Spleen (tissue), 11 donors: ENCODE measurements at regions not wholly inside any gene's neighbourhood (a gene's known extent, or its start where the extent isn't known, plus 50 kb on each side); places are given as distances from the start of the nearest gene placed in this dataset.

ENCODE experiments used
- DNase-seq: peaks from one replicate; pipeline ENCODE4 v3.0.0-alpha.2; 2020
- H3K27ac ChIP-seq, 8 donors: fragments of 200-600 bp; sonication (generic) in 7 of 8; 1 replicate in 4 of 8; 2 replicates in 4 of 8; pipeline versions ENCODE4 v1.5.0 to v1.8.0; 2016 to 2021; ENCODE audit warnings: inconsistent platforms in 4 of 8, mild to moderate bottlenecking in 4 of 8, moderate library complexity in 1 of 8
- H3K27me3 ChIP-seq, 7 donors: fragments of 200-600 bp; sonication (generic) in 6 of 7; replicated peaks in 1 of 7; 1 replicate in 4 of 7; 2 replicates in 3 of 7; pipeline versions ENCODE4 v1.5.0 to v1.8.0; 2016 to 2021; ENCODE audit warnings: inconsistent platforms in 3 of 7, mild to moderate bottlenecking in 1 of 7
- H3K36me3 ChIP-seq, 6 donors: fragments of 200-600 bp; sonication (generic) in 5 of 6; 1 replicate in 4 of 6; 2 replicates in 2 of 6; pipeline versions ENCODE4 v1.5.0 to v1.8.0; 2016 to 2021; ENCODE audit warnings: inconsistent platforms in 2 of 6
- H3K4me1 ChIP-seq, 6 donors: fragments of 200-600 bp; sonication (generic) in 5 of 6; 1 replicate in 3 of 6; 2 replicates in 3 of 6; pipeline versions ENCODE4 v1.5.0 to v1.8.0; 2016 to 2021; ENCODE audit warnings: inconsistent platforms in 3 of 6
- H3K4me3 ChIP-seq, 8 donors: fragments of 200-600 bp; sonication (generic) in 7 of 8; 1 replicate in 4 of 8; 2 replicates in 4 of 8; pipeline versions ENCODE4 v1.5.0 to v1.8.0; 2016 to 2021; ENCODE audit warnings: inconsistent platforms in 4 of 8, mild to moderate bottlenecking in 4 of 8, moderate library complexity in 2 of 8
- H3K9me3 ChIP-seq, 8 donors: fragments of 200-600 bp; sonication (generic) in 7 of 8; 1 replicate in 4 of 8; 2 replicates in 4 of 8; pipeline versions ENCODE4 v1.5.0 to v1.8.0; 2016 to 2021; ENCODE audit warnings: inconsistent platforms in 4 of 8
- POLR2A ChIP-seq, 3 donors: fragments of 450-650 bp; IDR thresholded peaks; one replicate each; pipeline ENCODE4 v1.5.1; 2017; ENCODE audit warnings: antibody characterized with exemption in 3 of 3, mild to moderate bottlenecking in 1 of 3
- POLR2AphosphoS5 ChIP-seq, 3 donors: sonication (generic); formaldehyde crosslinking; IDR thresholded peaks; one replicate each; pipeline ENCODE4 v1.5.1; 2017; ENCODE audit warnings: antibody characterized with exemption in 3 of 3
- WGBS, 5 donors: extraction: QIAGEN DNeasy Blood & Tissue Kit in 3 of 5; methylation state at CpG; one replicate each; pipeline versions ENCODE4 v1.1.5 to v1.1.7; 2013 to 2018; 5-methylcytosine and 5-hydroxymethylcytosine counted together
- intact Hi-C: fragments of 100-400 bp; cut with DNase I; formaldehyde crosslinking; loops from one replicate; pipeline ENCODE4 v1.15.0; 2023; ENCODE audit warnings: low total_unique reads
- TF ChIP-seq, protein P1 (sequence below), 11 experiments: fragments of 200-600 bp in 7 of 11; fragments of 450-650 bp in 4 of 11; sonication (generic) in 4 of 11; IDR thresholded peaks in 8 of 11; conservative IDR thresholded peaks in 3 of 11; 1 replicate in 7 of 11; 2 replicates in 4 of 11; pipeline versions ENCODE4 v1.4.0 to v1.8.0; 2016 to 2021; ENCODE audit warnings: antibody characterized with exemption in 11 of 11, inconsistent platforms in 4 of 11, mild to moderate bottlenecking in 1 of 11
- donor health status: healthy with polysubstance abuse.
- donor health status: DM: no; HTN: no; CAD: no; lungs with moderate emphysema.
- donor health status: DM: no; HTN: no; CAD: no.
- donor health status: Bipolar disorder and iron deficiency.
- donor health status: healthy.
- donor health status: DM: no; HTN: no; CAD: no.
- donor health status: DM: yes; HTN: yes; CAD: no.

DNA sequence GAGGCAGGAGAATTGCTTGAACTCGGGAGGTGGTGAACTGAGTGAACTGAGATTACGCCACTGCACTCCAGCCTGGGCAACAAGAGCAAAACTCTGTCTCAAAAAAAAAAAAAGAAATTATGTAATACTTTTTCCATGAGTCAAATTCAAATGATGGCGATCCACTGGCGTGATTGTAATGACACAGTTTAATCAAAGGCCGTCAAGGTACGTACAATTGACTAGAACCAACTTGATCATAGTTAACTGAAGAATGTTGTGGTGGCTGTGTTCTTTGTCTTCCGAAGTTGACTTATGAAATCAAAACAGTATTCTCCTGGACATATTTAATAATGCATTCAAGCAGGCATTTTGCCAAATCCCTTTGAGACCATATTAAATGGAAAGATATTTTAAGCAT is 318.6 kb upstream of the FAT1 start:
- no peak for TF ChIP-seq POLR2AphosphoS5 (IDR thresholded peaks at IDR 0.05)
- TF ChIP-seq, protein P1, sequence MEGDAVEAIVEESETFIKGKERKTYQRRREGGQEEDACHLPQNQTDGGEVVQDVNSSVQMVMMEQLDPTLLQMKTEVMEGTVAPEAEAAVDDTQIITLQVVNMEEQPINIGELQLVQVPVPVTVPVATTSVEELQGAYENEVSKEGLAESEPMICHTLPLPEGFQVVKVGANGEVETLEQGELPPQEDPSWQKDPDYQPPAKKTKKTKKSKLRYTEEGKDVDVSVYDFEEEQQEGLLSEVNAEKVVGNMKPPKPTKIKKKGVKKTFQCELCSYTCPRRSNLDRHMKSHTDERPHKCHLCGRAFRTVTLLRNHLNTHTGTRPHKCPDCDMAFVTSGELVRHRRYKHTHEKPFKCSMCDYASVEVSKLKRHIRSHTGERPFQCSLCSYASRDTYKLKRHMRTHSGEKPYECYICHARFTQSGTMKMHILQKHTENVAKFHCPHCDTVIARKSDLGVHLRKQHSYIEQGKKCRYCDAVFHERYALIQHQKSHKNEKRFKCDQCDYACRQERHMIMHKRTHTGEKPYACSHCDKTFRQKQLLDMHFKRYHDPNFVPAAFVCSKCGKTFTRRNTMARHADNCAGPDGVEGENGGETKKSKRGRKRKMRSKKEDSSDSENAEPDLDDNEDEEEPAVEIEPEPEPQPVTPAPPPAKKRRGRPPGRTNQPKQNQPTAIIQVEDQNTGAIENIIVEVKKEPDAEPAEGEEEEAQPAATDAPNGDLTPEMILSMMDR (IDR thresholded peaks at IDR 0.05 in 8 of 11, conservative IDR thresholded peaks at IDR 0.05 in 3 of 11) = no peak
- no peak for TF ChIP-seq POLR2A (IDR thresholded peaks at IDR 0.05)
- Histone ChIP-seq H3K36me3 (no peaks in the 10 kb centered on the region), H3K4me1 (no peaks in the 10 kb centered on the region), H3K9me3 (peaks cover 0 to 8% (median 0%) of the 10 kb centered on the region in 8 donors), H3K27me3 (no peaks in the 10 kb centered on the region), H3K27ac (no peak overlapping the region), H3K4me3 (no peak overlapping the region)
- intact Hi-C loops = no loop called here
- DNase-seq = no peak
- 86 to 93% (median 91%) methylated on average over 7 of the region's 7 CpGs for WGBS, 5 donors

DNA sequence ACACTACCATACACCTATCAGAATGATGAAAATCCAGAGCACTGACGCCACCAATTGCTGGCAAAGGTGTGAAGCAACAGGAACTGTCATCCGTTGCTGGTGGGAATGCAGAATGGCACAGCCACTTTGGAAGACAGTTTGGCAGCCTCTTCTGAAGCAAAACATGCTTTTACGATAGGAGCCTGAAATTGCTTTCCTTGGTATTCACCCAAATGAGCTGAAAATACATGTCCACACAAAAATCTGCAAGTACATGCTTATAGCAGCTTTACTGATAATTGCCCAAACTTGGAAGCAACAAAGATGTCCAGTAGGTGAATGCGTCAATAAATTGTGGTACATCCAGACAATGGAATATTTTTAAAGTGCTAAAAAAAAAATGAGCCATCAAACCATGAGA is 322.8 kb upstream of the FAT1 start:
- TF ChIP-seq POLR2AphosphoS5 (IDR thresholded peaks at IDR 0.05) (no peak), POLR2A (IDR thresholded peaks at IDR 0.05) (no peak)
- TF ChIP-seq, protein P1 (IDR thresholded peaks at IDR 0.05 in 8 of 11, conservative IDR thresholded peaks at IDR 0.05 in 3 of 11) = no peak
- H3K27me3 ChIP-seq = no peaks in the 10 kb centered on the region
- DNase-seq = no peak
- H3K4me3 ChIP-seq = no peak overlapping the region
- H3K27ac ChIP-seq = no peak overlapping the region
- no peaks in the 10 kb centered on the region for H3K36me3 ChIP-seq
- WGBS, 5 donors = 71 to 85% (median 82%) methylated on average over 4 of the region's 4 CpGs
- peaks cover 0 to 10% (median 3%) of the 10 kb centered on the region in 8 donors for H3K9me3 ChIP-seq
- intact Hi-C loops = no loop called here
- H3K4me1 ChIP-seq = no peaks in the 10 kb centered on the region

DNA sequence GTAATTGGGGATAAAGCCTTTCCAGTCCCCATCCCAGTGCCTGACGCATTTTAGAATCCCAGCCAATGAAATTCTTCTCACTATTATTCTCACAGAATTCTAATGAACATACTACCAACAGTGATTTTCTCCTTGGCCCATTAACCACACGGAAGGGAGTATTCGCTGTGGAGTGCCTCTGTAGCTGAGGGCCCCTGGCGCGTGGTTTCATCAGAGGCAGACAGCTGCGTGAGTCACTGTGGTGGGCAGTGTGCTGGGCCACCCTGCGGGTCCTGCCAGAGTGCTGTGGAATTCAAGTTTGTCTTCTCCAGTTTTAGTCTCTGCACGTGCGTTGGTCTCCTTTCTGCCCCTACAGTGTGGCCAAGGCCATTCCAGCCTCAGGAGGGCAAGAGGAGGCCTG is 335.4 kb upstream of the FAT1 start:
- intact Hi-C loops = no loop called here
- 89 to 94% (median 89%) methylated on average over 9 of the region's 9 CpGs for WGBS, 5 donors
- TF ChIP-seq, protein P1 (IDR thresholded peaks at IDR 0.05 in 8 of 11, conservative IDR thresholded peaks at IDR 0.05 in 3 of 11) = no peak
- TF ChIP-seq POLR2A (IDR thresholded peaks at IDR 0.05) (no peak), POLR2AphosphoS5 (IDR thresholded peaks at IDR 0.05) (no peak)
- no peak for DNase-seq
- no peak overlapping the region for H3K4me3 ChIP-seq
- no peaks in the 10 kb centered on the region for H3K27me3 ChIP-seq
- peaks cover 0 to 24% (median 0%) of the 10 kb centered on the region in 8 donors for H3K9me3 ChIP-seq
- H3K27ac ChIP-seq = no peak overlapping the region
- no peaks in the 10 kb centered on the region for H3K36me3 ChIP-seq
- no peaks in the 10 kb centered on the region for H3K4me1 ChIP-seq

DNA sequence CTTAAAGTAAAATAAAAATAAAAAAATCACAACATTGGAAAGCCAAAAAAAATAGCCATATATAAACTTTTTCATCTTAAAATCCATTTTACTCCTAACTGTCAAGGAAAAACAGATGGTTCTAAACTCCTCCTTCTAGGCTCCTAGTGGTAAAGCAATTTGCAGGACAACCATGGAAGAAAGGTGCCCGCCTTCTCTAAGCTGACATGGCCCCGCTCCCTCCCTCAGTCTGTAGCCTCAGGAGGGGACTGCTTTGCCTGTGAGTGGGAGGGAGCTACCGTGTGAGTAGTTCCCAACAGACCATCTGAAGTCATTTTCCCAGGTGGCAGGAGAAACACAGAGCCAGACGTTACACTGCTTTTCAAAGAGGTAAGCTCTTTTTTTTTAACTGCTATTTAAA is 336.2 kb upstream of the FAT1 start:
- peaks cover 0 to 28% (median 0%) of the 10 kb centered on the region in 8 donors for H3K9me3 ChIP-seq
- no peak overlapping the region for H3K27ac ChIP-seq
- H3K36me3 ChIP-seq = no peaks in the 10 kb centered on the region
- WGBS, 5 donors = 30 to 51% (median 42%) methylated on average over 4 of the region's 4 CpGs
- intact Hi-C loops = no loop called here
- DNase-seq = no peak
- TF ChIP-seq POLR2A (IDR thresholded peaks at IDR 0.05) (no peak), POLR2AphosphoS5 (IDR thresholded peaks at IDR 0.05) (no peak)
- TF ChIP-seq, protein P1 (IDR thresholded peaks at IDR 0.05 in 8 of 11, conservative IDR thresholded peaks at IDR 0.05 in 3 of 11) = no peak
- no peaks in the 10 kb centered on the region for H3K4me1 ChIP-seq
- H3K4me3 ChIP-seq = no peak overlapping the region
- H3K27me3 ChIP-seq = no peaks in the 10 kb centered on the region
